LNCaP clone FGC (cell line): ENCODE measurements at regions not wholly inside any gene's neighbourhood (a gene's known extent, or its start where the extent isn't known, plus 50 kb on each side); places are given as distances from the start of the nearest gene placed in this dataset.
"Not testable (repeated sequence)": the region's sequence is repeated elsewhere in the genome, so short reads cannot be mapped to it uniquely, and the experiment has no call there.

Source experiments
- DNase-seq: peaks from one replicate; pipeline ENCODE4 v3.0.0-alpha.2; 2011; ENCODE audit warnings: low read depth
- H3K4me3 ChIP-seq: 2 replicates; pipeline ENCODE4 v1.5.1; 2011; ENCODE audit warnings: mild to moderate bottlenecking, low read depth, low read length, control low read depth
- CTCF ChIP-seq: IDR thresholded peaks from 2 replicates; pipeline ENCODE4 v1.5.1; 2012; ENCODE audit warnings: mild to moderate bottlenecking; ENCODE audit not compliant: control insufficient read depth, insufficient read depth; ENCODE audit errors: extremely low read depth

GRCh38 chr12:47369085-47369484 is 289.3 kb upstream of the AMIGO2 start:
- TF ChIP-seq CTCF, result no peak
- H3K4me3 ChIP-seq, result no peak overlapping the region
- DNase-seq, result no peak

- TF ChIP-seq CTCF, result no peak
- DNase-seq, result no peak
Measured at GRCh38 chr12:47367912-47368537, 288.3 kb upstream of the AMIGO2 start.

GRCh38 chr12:47366579-47366978 is 286.8 kb upstream of the AMIGO2 start:
- no peak for TF ChIP-seq CTCF
- no peak overlapping the region for H3K4me3 ChIP-seq
- DNase-seq, result no peak

More at GRCh38 chr12:47367912-47368537, 288.3 kb upstream of the AMIGO2 start:
- H3K4me3 ChIP-seq, result no peak overlapping the region

- no peak overlapping the region for H3K4me3 ChIP-seq
- no peak for TF ChIP-seq CTCF
- DNase-seq, result no peak
Measured at GRCh38 chr12:47366157-47366556, 286.4 kb upstream of the AMIGO2 start.

GRCh38 chr12:47365443-47366076 is 285.8 kb upstream of the AMIGO2 start:
- DNase-seq, H3K4me3 ChIP-seq: not testable (repeated sequence)

GRCh38 chr12:47364261-47364660 is 284.5 kb upstream of the AMIGO2 start:
- no peak overlapping the region for H3K4me3 ChIP-seq
- TF ChIP-seq CTCF, result no peak
- DNase-seq, result no peak

- TF ChIP-seq CTCF, result no peak
Measured at GRCh38 chr12:47362126-47362705, 282.5 kb upstream of the AMIGO2 start.

More at GRCh38 chr12:47362126-47362705, 282.5 kb upstream of the AMIGO2 start:
- DNase-seq, result no peak
- H3K4me3 ChIP-seq, result no peak overlapping the region
